GM12878 (cell line): ENCODE measurements at regions not wholly inside any gene's neighbourhood (a gene's known extent, or its start where the extent isn't known, plus 50 kb on each side); places are given as distances from the start of the nearest gene placed in this dataset.

ENCODE experiments used
- NRF1 ChIP-seq: conservative IDR thresholded peaks from 2 replicates; pipeline ENCODE4 v1.6.1; 2011; ENCODE audit warnings: mild to moderate bottlenecking, low read depth, low read length, improper control_type of control experiment
- REST ChIP-seq: IDR thresholded peaks from 2 replicates; pipeline ENCODE4 v1.6.1; 2012; ENCODE audit warnings: mild to moderate bottlenecking, low read depth, low read length
- TF ChIP-seq, protein P1 (sequence below): fragments of 450-650 bp; formaldehyde crosslinking; IDR thresholded peaks from 2 replicates; pipeline ENCODE4 v1.5.0; 2022; ENCODE audit warnings: mild to moderate bottlenecking, missing genetic modification characterization

GRCh38 chr19:32256341-32256975 is 89.0 kb upstream of the ZNF507 start (continued):
- TF ChIP-seq REST, result no peak
- TF ChIP-seq, protein P1, sequence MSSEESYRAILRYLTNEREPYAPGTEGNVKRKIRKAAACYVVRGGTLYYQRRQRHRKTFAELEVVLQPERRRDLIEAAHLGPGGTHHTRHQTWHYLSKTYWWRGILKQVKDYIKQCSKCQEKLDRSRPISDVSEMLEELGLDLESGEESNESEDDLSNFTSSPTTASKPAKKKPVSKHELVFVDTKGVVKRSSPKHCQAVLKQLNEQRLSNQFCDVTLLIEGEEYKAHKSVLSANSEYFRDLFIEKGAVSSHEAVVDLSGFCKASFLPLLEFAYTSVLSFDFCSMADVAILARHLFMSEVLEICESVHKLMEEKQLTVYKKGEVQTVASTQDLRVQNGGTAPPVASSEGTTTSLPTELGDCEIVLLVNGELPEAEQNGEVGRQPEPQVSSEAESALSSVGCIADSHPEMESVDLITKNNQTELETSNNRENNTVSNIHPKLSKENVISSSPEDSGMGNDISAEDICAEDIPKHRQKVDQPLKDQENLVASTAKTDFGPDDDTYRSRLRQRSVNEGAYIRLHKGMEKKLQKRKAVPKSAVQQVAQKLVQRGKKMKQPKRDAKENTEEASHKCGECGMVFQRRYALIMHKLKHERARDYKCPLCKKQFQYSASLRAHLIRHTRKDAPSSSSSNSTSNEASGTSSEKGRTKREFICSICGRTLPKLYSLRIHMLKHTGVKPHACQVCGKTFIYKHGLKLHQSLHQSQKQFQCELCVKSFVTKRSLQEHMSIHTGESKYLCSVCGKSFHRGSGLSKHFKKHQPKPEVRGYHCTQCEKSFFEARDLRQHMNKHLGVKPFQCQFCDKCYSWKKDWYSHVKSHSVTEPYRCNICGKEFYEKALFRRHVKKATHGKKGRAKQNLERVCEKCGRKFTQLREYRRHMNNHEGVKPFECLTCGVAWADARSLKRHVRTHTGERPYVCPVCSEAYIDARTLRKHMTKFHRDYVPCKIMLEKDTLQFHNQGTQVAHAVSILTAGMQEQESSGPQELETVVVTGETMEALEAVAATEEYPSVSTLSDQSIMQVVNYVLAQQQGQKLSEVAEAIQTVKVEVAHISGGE, result no peak
- TF ChIP-seq NRF1, result no peak
